ENCODE measurements at regions not wholly inside any gene's neighbourhood (a gene's known extent, or its start where the extent isn't known, plus 50 kb on each side); places are given as distances from the start of the nearest gene placed in this dataset.

DNA sequence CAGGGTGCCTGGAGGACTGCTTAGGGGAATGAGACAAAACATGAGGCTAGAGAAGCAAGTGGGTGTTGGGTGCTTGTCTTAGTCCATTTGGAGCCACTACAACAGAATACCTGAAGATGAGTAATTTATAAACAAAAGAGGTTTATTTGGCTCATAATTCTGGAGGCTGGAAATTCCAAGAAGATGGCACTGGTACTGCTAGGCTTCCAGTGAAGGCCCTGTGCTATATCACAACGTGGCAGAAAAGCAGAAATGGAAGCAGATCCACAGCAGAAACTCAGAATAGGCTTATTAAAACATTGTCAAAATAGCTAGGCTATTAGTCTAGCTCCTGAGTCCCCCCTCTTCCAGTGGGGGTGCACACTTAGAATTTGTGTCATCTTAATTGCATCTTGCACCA, 701.7 kb downstream of the RWDD3 start:
- DNase-seq, result no peak

DNA sequence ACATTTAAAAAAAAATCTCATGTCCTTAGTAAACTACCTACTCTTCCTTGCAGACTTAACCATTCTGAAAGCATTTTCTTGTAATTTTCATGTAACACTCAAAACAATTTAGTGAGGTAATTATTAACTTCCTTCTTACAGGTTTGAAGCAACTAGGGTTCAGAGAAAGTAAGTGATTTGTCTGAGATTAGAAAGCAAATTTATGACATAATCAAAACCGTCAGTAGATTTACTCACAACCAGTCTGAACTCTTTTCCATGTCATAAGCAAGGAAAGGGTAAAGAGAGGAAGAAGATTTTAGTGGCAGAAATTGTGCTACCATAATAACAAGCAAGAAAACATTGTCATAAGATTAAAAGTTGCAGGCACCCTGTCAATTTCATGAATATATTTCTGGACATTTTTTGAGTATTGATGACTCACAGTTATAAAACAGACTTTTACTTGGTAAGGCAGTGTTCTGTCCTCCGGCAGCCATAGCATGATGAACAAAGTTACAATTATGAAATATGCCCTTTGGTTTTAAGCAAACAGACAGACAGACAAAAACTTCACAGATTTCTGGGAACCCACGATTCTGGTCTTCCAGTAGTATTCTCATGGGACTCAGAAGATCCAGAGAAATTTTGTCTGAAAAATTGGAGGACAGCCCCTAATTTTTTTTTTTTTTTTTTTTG, 707.2 kb downstream of the RWDD3 start:
- DNase-seq, result no peak

DNA sequence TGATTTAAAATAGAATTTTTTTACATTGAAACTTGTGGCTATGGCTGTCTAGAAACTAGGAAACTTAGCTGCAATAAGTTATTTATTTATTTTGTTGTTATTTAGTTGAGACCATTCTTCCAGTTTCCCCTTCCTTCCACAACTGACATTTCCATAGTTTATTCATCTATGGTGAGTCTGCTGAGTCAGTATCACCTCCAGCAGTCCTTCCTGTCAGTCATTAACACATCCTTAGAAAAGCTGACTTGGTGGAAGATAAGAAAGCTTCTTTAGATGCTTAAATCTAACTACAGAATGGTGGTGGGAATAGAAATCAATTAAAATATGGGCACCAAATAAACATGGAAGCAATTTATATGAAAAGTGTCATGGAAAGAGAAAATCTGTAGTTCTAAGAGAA, 714.0 kb downstream of the RWDD3 start:
- DNase-seq, result no peak

DNA sequence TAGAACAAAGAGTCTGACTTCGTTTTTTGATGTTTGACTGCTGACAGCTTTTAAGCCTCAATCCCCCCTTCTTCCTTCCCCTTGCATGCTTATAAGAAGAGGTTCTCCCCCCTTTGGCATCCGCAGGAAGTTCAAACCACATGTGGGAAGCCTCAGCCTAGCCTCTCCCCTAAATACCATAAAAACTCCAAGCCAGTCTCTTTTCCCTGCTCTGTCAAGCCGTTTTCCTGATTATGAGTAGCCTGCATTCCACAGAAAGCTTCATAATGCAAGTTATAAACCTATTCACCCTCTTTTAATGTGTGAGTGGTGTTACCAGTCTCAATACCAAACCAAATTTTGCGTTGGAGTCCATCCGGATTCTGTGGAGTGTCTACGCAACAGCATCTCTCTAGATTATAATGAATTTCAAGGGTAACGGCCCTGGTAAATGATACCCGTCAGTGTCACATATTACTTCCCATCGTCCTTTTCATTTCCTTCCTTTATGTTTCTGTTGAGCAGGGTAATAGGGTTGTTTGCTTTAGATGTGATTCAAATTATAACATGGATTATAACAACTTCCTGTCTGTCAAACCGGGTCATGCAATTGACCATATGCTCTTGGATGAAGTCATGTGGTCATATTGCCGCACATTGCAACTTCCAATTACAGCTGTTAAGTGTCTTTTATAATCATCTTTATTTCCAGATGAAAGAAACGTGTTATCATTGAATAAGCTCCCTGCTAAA, 717.5 kb downstream of the RWDD3 start:
- no peak for DNase-seq

DNA sequence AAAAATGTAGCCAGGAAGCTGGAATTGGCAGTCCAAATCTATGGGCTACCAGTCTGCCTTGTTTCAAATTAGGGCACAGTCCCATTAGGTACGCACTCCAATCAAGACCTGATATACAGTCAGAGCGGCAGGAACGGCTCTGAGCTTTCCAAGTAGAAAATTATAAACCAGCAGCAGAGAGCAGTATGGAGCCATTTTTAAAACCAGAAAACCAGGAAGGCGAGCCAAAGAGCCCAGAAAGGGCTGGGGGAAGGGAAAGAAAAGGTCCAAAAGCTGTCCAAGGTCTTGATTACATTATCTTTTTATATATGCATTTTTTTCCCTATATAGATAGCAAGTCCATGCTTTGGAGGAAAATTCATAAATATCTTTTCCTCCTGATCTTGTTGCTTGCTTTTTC, 719.0 kb downstream of the RWDD3 start:
- DNase-seq, result no peak

DNA sequence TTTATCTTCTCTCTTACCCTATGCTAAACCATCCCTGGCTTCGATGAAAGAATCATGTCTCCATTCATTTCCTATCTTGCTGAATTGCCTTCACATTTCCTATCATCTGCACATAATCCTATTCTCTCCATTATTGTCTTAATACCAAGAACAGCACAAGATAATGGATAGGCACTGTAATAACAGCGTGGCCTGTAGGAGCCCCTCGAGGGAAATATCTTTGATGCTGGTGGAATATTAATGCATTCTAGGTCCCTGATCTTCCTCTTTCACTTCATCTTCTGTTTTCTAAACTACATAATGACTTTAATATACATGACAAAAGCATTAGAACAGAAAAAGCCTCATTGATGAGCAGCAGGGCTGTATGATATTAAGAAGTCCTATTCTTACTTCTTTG, 720.6 kb downstream of the RWDD3 start:
- DNase-seq, result no peak

DNA sequence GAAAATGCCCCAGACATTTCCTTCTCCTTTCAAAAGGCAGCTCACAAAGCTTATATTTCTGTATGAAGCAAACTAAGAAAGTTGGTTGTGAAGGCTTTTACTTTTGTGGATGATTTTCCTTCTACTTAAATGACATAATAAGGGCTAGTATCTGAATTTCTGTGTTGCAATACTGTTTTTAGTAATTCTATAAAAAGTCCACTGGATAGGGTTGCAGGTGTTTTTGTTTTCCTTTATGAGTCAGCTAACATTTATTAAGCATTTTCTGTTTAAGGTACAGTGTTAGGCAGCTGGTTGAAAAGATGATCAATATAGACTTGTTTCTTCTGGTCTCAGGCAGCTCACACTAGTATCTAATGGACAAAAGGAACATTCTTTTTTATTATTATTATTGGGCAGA, 722.2 kb downstream of the RWDD3 start:
- DNase-seq, result no peak

DNA sequence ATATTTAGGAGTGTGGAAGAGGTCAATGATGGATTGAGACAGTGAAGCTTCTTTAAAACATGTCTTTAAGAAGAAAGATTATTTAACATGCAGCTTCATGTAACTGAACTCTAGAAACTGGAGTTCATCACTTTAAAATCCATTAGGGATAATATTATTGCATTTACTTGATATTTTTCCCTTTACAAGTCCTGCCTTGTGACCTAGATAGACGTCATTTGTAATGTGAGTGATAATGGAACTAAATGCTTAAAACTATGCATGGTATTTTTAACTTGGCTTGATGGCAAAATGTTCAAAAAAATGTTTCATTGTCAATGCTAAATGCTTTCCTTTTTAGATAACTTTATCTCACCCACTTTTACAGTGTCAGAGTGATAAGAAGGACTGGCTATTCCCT, 723.7 kb downstream of the RWDD3 start:
- no peak for DNase-seq

DNA sequence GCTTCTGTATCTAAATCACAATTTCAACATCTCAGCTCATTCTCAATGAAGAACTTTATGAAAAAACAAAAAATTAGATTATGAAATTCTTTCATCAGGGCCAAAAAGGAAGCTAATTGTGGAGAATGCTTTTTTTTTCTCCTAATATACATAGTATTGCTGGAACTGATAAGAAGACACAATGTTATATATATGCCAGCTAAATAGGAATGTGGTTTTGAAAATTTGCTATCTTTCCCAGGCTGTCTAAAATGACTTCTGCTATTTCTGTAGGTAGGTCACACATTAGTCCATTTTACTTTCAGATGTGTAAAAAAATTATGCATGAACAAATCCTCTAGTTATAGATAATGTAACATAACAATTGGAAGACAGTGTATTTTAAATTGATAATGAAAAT, 732.9 kb downstream of the RWDD3 start:
- no peak for DNase-seq

DNA sequence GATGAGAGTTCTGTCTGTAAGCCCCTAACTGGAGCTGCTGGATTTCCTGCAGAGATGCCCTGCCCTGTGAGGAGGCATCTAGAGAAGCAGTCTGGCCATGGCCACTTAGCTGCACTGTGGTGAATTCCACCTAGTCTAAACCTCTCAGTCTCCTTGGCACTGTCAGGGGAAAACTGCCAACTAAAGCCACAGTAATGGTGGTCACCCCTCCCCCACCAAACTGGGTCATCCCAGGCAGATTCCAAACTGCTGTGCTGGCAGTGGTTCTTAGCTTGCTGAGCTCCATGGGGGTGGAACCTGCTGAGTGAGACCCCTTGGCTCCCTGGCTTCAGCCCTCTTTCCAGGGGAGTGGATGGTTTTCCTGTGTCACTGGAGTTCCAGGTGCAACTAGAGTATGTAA, 740.6 kb downstream of the RWDD3 start:
- DNase-seq, result no peak

DNA sequence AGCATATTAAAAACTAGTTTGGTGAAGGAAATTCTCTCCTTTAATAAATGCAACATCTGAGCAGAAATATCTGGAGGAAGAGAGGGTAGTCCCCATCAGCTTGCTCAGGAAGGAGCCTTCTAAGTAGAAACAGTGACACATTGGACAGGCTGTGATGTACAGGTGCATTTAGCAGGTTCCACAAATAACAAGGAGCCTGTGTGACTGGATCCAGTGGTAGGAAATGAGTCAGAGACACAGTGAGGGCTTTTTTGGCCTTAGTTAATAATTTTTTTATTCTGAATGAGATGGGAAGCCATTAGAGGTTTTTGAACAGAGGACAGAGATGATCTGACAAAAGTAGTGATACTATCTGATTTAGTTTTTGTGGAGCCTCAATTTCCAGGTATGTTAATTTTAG, 738.9 kb upstream of the PTBP2 start:
- no peak for DNase-seq

DNA sequence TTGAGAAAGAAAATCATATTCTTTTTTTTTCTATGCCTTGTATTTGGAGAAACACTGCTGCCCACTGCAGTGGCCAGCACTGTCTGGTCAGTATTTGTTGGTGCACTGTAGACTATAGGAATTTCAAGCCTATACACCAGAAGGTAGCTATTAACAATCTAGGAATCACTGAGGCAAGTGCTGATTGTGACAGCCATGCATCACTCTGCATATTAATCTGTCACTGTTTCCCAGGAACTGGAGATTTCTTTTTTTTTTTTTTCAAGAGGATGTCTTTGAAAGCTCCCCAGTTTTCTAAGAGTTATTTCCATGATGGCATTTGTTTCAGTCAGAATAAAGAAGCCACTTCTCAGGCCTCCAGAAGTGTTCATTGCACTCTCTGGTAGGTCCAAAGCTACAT, 737.8 kb upstream of the PTBP2 start:
- DNase-seq, result no peak

DNA sequence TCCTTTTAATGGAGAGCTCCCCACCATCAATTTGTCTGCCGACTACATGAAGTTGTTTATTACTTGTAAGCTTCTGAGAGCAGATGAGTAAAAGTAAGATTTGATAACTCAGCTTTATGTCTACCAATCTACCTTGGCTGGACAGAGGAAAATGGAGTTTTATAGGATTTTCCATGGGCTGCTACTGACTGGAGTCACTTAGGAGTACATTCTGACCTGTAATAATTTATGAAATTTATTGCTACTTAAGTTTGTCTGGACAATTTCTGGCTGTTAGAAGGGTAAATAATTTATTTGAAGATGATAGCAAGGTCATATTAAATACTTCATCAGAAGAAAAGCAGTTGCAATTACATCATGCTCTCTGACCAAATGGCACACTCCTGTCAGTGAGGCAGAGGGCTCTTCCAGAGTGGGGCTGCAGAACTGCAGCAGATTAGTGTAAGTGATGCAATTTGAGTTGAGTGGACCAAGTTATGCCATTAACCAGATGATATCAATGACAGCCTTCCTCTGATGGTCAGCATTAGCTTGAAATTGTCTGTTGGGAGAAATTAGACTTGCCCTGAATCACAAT, 736.7 kb upstream of the PTBP2 start:
- no peak for DNase-seq

DNA sequence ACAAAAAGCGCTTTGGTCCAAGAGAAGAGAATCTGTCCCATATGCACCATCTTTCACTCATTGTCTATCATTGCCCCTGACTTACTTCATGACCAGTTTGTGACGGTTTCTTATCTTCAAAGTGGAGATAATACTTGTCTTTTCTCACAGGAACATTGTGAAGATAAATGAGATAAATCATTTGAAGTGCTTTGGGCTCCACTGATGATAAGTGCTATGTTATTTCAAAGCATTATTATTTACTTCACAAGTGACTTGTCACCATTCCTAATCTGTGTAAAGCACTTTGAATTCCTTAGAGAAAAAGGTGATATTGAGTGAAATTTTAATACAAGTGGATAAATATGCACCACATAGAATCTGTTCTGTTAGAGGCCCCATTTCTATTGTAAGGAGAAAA, 731.6 kb upstream of the PTBP2 start:
- DNase-seq, result no peak

DNA sequence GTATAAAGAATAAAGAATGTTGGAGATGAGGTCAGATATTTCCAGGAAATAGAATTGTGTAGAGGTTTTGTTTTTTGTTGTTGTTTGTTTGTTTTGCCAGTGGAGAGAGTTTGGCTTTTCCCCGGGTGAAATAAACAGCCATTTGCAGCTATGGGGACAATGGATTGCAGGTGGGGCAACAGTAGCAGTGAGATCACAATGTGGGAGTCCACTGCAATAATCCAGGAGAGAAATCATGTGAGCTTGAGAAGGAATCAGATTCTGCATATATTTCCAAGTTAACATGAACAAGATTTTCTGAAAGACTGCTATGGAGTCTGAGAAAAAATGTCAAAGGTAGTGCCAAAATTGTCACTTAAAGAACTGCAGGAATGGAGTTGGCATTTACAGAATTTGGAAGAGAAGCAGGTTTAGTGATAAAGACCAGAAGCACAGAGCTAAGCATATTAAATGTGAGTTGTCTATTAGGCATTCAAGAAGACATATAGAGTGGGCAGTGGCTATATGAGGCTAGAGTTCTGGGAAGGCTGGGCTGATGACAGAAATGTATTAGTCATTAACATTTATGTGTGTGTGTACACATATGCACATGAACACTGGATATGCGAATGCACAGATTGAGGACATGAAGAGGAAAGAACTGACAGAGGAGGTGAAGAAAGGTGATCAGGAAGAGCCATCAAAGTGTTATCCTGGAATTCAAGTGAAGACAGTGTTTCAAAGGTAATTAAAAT, 729.6 kb upstream of the PTBP2 start:
- no peak for DNase-seq

DNA sequence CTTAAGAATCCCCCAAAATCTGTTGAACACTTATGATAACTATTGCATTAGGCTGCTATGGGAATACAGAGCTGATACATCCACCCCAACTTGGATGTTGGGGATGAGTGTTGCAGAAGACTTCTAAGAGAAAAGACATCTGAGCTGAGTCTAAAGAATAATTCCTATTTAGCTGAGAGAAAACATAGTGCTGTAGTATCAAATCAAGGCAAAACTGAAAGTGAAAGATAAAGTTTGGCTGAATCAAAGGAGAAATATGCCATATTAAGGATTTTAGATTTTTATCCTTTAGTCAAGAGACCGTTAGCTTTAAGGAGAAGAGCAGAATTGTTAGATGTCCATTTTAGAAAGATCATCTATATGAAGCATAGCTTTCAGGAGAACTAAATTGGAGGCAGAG, 726.9 kb upstream of the PTBP2 start:
- no peak for DNase-seq

DNA sequence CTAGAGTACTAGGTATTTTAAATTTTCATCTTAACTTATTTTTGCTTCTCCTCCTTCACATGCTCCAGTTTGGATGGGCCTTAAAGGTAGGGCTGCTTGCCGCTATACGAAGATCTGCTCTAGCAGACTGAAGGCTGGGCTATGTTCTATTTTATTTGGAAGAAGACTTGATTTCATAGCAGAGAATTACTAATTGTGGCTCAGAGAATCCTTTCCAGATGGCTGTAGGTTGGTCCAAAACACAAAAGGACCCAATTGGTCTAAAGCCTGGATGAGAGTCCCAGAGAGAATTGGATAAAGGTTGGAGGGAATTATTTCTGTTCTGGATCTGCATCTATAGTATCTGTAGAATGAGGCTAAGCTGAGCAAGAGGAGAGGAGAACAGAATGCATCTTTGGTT, 719.4 kb upstream of the PTBP2 start:
- DNase-seq, result no peak

DNA sequence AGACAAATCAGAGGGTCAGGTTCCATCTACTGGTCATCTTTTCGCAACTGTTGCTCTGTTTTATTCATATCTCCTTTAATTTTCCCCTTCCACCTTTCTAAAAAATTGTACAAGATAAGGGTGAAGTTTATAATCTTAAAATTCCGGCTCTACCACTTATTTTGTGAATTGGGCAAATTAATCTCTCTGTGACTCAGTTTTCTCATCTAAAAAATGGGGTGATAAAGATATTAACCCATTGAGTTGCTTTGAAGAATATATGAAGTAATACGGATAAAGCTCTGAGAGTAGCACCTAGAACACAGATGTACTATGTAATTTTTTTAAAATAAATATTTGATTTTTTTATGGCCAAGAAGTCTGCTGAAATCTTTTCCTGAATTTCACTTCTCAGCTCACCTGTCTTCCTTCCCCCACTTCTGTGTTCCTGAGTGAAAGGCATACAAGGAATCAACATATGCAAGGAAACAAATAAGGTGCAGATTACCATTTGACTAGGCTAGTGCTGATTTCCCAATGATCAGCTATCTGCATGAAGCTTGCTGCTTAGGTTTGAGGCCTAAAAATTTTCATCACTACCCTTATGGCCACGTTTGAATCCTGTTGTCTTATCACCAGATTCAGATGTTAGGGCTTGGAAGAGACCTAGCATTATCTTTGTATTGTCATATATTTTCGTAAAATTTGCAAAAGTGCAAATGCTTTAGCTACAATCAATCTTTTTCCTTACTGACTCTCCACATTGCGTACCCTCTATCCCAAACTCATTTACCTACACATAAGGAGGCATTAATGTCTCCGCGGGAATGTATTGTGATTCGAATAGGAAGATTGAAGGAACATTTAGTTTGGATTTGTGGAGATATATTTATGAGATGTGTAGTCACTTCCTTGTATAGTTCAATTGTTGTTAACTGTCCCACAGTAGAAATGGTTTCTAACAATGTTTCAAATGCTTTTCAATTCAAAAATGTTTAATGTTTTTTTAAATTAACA, 718.3 kb upstream of the PTBP2 start:
- no peak for DNase-seq

DNA sequence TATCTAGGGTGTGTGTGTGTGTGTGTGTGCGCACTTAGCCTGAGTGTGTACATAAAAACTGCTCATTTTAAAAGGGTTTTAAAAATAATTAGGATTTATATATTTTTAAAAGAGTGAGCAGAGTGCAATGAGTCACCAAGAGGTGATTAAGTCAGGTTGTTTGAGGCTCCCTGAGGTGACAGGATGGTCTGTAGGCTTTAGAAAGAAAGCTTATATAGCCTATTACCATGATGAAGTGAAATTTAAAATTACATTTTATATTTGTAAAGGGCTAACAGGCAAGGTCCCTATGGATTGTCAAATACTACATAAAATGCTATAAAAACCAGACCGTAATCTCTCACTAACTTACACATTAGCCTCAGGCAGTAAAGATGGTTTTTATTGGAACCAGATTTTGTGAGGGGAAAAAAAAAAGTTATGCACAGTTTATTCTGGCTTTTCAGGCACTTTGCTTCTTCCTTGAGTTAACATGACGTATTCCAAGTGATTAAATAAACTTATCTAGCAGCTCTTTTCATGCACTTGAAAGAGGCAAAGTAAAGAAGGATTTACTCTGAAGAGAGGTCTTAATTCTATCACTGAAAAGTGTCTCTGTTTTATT, 711.7 kb upstream of the PTBP2 start:
- DNase-seq, result no peak

DNA sequence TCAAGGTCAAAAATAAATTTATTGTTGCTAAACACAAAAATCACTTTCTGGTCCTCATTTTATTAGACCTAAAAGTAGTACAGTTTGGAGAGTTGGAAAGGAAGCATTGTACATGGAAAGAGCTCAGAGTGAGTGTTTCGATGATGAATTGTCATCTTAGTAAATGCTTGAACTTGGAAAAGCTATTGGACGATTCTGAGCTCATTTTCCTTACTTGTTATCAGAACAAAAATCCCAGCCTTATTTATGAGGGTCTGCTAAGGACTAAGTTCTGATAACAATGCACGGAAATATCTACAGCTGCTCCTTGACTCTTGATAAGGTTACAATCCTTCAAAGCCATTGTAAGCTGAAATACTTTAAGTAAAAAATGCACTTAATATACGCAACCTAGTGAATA, 710.0 kb upstream of the PTBP2 start:
- DNase-seq, result no peak

DNA sequence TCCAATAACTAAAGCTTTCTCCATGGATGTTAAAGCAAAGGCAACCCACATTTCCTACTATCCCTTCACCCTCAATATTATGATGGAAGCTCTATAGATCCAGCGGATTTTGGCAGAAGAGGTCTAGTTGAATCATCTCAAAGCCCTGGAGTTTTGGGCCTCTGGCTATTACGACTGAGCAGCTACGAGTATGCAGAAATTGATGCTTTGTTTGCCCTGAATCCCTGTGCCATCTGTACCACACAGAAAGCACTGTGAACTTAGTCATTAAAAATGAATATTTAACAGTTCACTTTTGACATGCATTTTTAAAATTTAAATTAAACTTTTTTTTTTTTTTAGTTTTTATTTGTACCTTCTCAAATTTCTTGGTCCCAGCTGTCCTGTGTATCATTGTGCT, 705.4 kb upstream of the PTBP2 start:
- no peak for DNase-seq

DNA sequence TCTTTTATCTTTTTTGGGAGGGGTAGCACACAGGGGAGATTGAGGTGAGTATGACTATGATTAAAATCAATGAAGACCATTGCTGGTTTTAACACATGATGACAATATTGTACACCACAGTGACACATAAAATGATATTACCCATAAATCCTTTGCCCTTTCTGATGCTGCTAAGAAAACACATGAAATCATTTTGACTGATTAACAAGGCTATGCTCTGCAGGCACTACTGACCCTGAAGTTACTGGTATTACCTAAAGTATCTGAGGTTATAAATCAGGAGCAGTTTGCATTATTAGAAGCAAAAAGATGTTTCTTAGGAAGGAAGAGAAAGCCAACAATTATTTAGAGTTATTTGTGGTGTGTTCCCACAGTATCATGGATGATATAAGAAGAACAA, 701.2 kb upstream of the PTBP2 start:
- no peak for DNase-seq

Measured in suppressor macrophage treated with lipopolysaccharide for 4 hours (primary cell).